ENCODE measurements at regions not wholly inside any gene's neighbourhood (a gene's known extent, or its start where the extent isn't known, plus 50 kb on each side); places are given as distances from the start of the nearest gene placed in this dataset.
A peak's percentile ranks its signal among the peaks of the same experiment; 100 is the strongest.

GRCh38 chr11:126127898-126128297, 65.2 kb upstream of the CDON start:
- DNase-seq: no peak

- no peak for DNase-seq
These were observed 64.7 kb upstream of the CDON start for GRCh38 chr11:126127284-126127845.

- no peak for DNase-seq
These were observed 61.6 kb upstream of the CDON start for GRCh38 chr11:126124231-126124661.

GRCh38 chr11:126123686-126124085, 61.0 kb upstream of the CDON start:
- DNase-seq: no peak

GRCh38 chr11:126122863-126123262, 60.2 kb upstream of the CDON start:
- no peak for DNase-seq

GRCh38 chr11:126121296-126121695, 58.6 kb upstream of the CDON start:
- no peak for DNase-seq

- no peak for DNase-seq
These were observed 56.1 kb upstream of the CDON start for GRCh38 chr11:126118806-126119205.

- DNase-seq: peak; percentile 89
These were observed 53.2 kb upstream of the CDON start for GRCh38 chr11:126115816-126116331.

GRCh38 chr11:126115127-126115495, 52.4 kb upstream of the CDON start:
- no peak for DNase-seq

- DNase-seq: no peak
These were observed 51.9 kb upstream of the CDON start for GRCh38 chr11:126114486-126115126.

- DNase-seq: no peak
These were observed 51.3 kb upstream of the CDON start for GRCh38 chr11:126113963-126114362.

- peak; percentile 77 for DNase-seq
These were observed 50.9 kb upstream of the CDON start for GRCh38 chr11:126113515-126113957.

GRCh38 chr11:126113012-126113411, 50.3 kb upstream of the CDON start:
- DNase-seq: no peak

- DNase-seq: peak; percentile 90
These were observed 49.9 kb upstream of the CDON start for GRCh38 chr11:126112547-126112946.

All from right hindlimb (tissue), 1 donor.